Uterus (tissue), 3 donors: ENCODE measurements at regions not wholly inside any gene's neighbourhood (a gene's known extent, or its start where the extent isn't known, plus 50 kb on each side); places are given as distances from the start of the nearest gene placed in this dataset.

ENCODE experiments used
- DNase-seq, 2 donors: peaks; one replicate each; pipeline ENCODE4 v3.0.0-alpha.2; 2019 to 2020
- H3K27ac ChIP-seq, 2 donors: fragments of 200-600 bp; sonication (generic); 1 replicate in 1 of 2; 2 replicates in 1 of 2; pipeline ENCODE4 v1.5.1; 2016 to 2018
- H3K27me3 ChIP-seq, 2 donors: fragments of 200-600 bp; sonication (generic); one replicate each; pipeline ENCODE4 v1.5.1; 2018 to 2019; ENCODE audit warnings: control low read depth in 1 of 2
- H3K36me3 ChIP-seq, 2 donors: fragments of 200-600 bp; sonication (generic); one replicate each; pipeline ENCODE4 v1.5.1; 2019; ENCODE audit warnings: control low read depth in 1 of 2
- H3K4me1 ChIP-seq, 2 donors: fragments of 200-600 bp; sonication (generic); one replicate each; pipeline ENCODE4 v1.5.1; 2018 to 2019; ENCODE audit warnings: control low read depth in 1 of 2
- H3K4me3 ChIP-seq, 2 donors: fragments of 200-600 bp; sonication (generic); 1 replicate in 1 of 2; 2 replicates in 1 of 2; pipeline ENCODE4 v1.5.1; 2018 to 2019; ENCODE audit warnings: mild to moderate bottlenecking in 1 of 2
- H3K9me3 ChIP-seq, 2 donors: fragments of 200-600 bp; sonication (generic); one replicate each; pipeline ENCODE4 v1.5.1; 2019; ENCODE audit warnings: control low read depth in 1 of 2
- CTCF ChIP-seq, 4 experiments: fragments of 200-600 bp in 2 of 4; fragments of 450-650 bp in 2 of 4; sonication (generic) in 2 of 4; IDR thresholded peaks; one replicate each; pipeline ENCODE4 v1.5.1; 2016 to 2019; ENCODE audit warnings: antibody characterized with exemption in 4 of 4, mild to moderate bottlenecking in 2 of 4, moderate library complexity in 1 of 4
- POLR2A ChIP-seq, 2 donors: fragments of 450-650 bp; IDR thresholded peaks; one replicate each; pipeline ENCODE4 v1.6.1; 2016; ENCODE audit warnings: antibody characterized with exemption in 2 of 2, mild to moderate bottlenecking in 1 of 2, moderate library complexity in 1 of 2
- intact Hi-C: fragments of 100-400 bp; cut with DNase I; formaldehyde crosslinking; loops from one replicate; pipeline ENCODE4 v1.15.1; 2023; ENCODE audit warnings: low total_unique reads
- donor health status: DM: yes; HTN: yes; CAD: no.

GRCh38 chr10:88117869-88118632, 254.6 kb downstream of the PTEN start:
- TF ChIP-seq CTCF (IDR thresholded peaks at IDR 0.05) (no peak), POLR2A (IDR thresholded peaks at IDR 0.05) (no peak)
- Histone ChIP-seq H3K4me1 (no peaks in the 10 kb centered on the region), H3K27me3 (no peaks in the 10 kb centered on the region), H3K9me3 (no peaks in the 10 kb centered on the region), H3K27ac (no peak overlapping the region), H3K36me3 (no peaks in the 10 kb centered on the region), H3K4me3 (no peak overlapping the region)
- intact Hi-C loops, result no loop called here
- no peak for DNase-seq

GRCh38 chr10:88118729-88119128, 255.3 kb downstream of the PTEN start:
- Histone ChIP-seq H3K9me3 (no peaks in the 10 kb centered on the region), H3K4me1 (no peaks in the 10 kb centered on the region)

GRCh38 chr10:88119160-88119559, 255.7 kb downstream of the PTEN start:
- intact Hi-C loops, result no loop called here
- Histone ChIP-seq H3K27me3 (no peaks in the 10 kb centered on the region), H3K27ac (no peak overlapping the region), H3K9me3 (no peaks in the 10 kb centered on the region), H3K36me3 (no peaks in the 10 kb centered on the region), H3K4me3 (no peak overlapping the region), H3K4me1 (no peaks in the 10 kb centered on the region)
- no peak for DNase-seq
- TF ChIP-seq CTCF (IDR thresholded peaks at IDR 0.05) (no peak), POLR2A (IDR thresholded peaks at IDR 0.05) (no peak)

More at GRCh38 chr10:88118729-88119128, 255.3 kb downstream of the PTEN start:
- no peak overlapping the region for H3K27ac ChIP-seq
- no peaks in the 10 kb centered on the region for H3K27me3 ChIP-seq
- intact Hi-C loops, result no loop called here
- no peak for DNase-seq
- no peak overlapping the region for H3K4me3 ChIP-seq
- H3K36me3 ChIP-seq, result no peaks in the 10 kb centered on the region
- TF ChIP-seq POLR2A (IDR thresholded peaks at IDR 0.05), result no peak
- TF ChIP-seq CTCF (IDR thresholded peaks at IDR 0.05), result no peak

- TF ChIP-seq POLR2A (IDR thresholded peaks at IDR 0.05), result no peak
- TF ChIP-seq CTCF (IDR thresholded peaks at IDR 0.05), result no peak
- Histone ChIP-seq H3K4me1 (no peaks in the 10 kb centered on the region), H3K4me3 (no peak overlapping the region), H3K27ac (no peak overlapping the region), H3K27me3 (no peaks in the 10 kb centered on the region), H3K36me3 (no peaks in the 10 kb centered on the region), H3K9me3 (no peaks in the 10 kb centered on the region)
- intact Hi-C loops, result no loop called here
- no peak for DNase-seq
Measured at GRCh38 chr10:88120075-88120474, 256.6 kb downstream of the PTEN start.

- Histone ChIP-seq H3K27me3 (no peaks in the 10 kb centered on the region), H3K4me1 (no peaks in the 10 kb centered on the region), H3K27ac (no peak overlapping the region), H3K4me3 (no peak overlapping the region), H3K36me3 (no peaks in the 10 kb centered on the region), H3K9me3 (no peaks in the 10 kb centered on the region)
- no peak for TF ChIP-seq CTCF (IDR thresholded peaks at IDR 0.05)
- no peak for TF ChIP-seq POLR2A (IDR thresholded peaks at IDR 0.05)
- no peak for DNase-seq
- intact Hi-C loops, result no loop called here
Measured at GRCh38 chr10:88120599-88121333, 257.3 kb downstream of the PTEN start.
